Coronary artery (tissue), 2 donors: ENCODE measurements at regions not wholly inside any gene's neighbourhood (a gene's known extent, or its start where the extent isn't known, plus 50 kb on each side); places are given as distances from the start of the nearest gene placed in this dataset.

ENCODE experiments used
- DNase-seq: peaks from one replicate; pipeline ENCODE4 v3.0.0-alpha.2; 2017; ENCODE audit warnings: low spot score
- H3K27ac ChIP-seq, 2 donors: fragments of 200-600 bp; sonication (generic); one replicate each; pipeline ENCODE4 v1.5.1; 2016 to 2019
- H3K4me3 ChIP-seq: fragments of 200-600 bp; sonication (generic); 2 replicates; pipeline ENCODE4 v1.5.1; 2016; ENCODE audit warnings: mild to moderate bottlenecking, moderate library complexity
- CTCF ChIP-seq: fragments of 200-600 bp; sonication (generic); IDR thresholded peaks from one replicate; pipeline ENCODE4 v1.5.1; 2019; ENCODE audit warnings: antibody characterized with exemption

GRCh38 chr9:74218385-74219063 lies 278.6 kb upstream of the RORB start:
- no peak for TF ChIP-seq CTCF
- Histone ChIP-seq H3K4me3 (no peak overlapping the region), H3K27ac (no peak overlapping the region)
- no peak for DNase-seq

GRCh38 chr9:74220327-74220726 lies 276.8 kb upstream of the RORB start:
- DNase-seq, result no peak
- TF ChIP-seq CTCF, result no peak
- Histone ChIP-seq H3K4me3 (no peak overlapping the region), H3K27ac (no peak overlapping the region)

- no peak for DNase-seq
- no peak overlapping the region for H3K4me3 ChIP-seq
Measured at GRCh38 chr9:74236857-74237256, 260.3 kb upstream of the RORB start.

GRCh38 chr9:74245866-74246497 lies 251.2 kb upstream of the RORB start:
- DNase-seq, result no peak
- Histone ChIP-seq H3K27ac (no peak overlapping the region), H3K4me3 (no peak overlapping the region)
- no peak for TF ChIP-seq CTCF

More at GRCh38 chr9:74236857-74237256, 260.3 kb upstream of the RORB start:
- H3K27ac ChIP-seq, result no peak overlapping the region
- no peak for TF ChIP-seq CTCF

GRCh38 chr9:74255489-74255984 lies 241.6 kb upstream of the RORB start:
- Histone ChIP-seq H3K4me3 (no peak overlapping the region), H3K27ac (no peak overlapping the region)
- TF ChIP-seq CTCF, result no peak
- DNase-seq, result no peak

- H3K27ac ChIP-seq, result no peak overlapping the region
- H3K4me3 ChIP-seq, result no peak overlapping the region
- no peak for TF ChIP-seq CTCF
- no peak for DNase-seq
Measured at GRCh38 chr9:74275872-74276508, 221.1 kb upstream of the RORB start.
